AG09309 (cell line): ENCODE measurements at regions not wholly inside any gene's neighbourhood (a gene's known extent, or its start where the extent isn't known, plus 50 kb on each side); places are given as distances from the start of the nearest gene placed in this dataset.
"Not testable (repeated sequence)": the region's sequence is repeated elsewhere in the genome, so short reads cannot be mapped to it uniquely, and the experiment has no call there.

Source experiments
- DNase-seq: peaks from one replicate; pipeline ENCODE4 v3.0.0-alpha.2; 2010; ENCODE audit warnings: low read depth
- H3K4me3 ChIP-seq: 2 replicates; pipeline ENCODE4 v1.5.1; 2011; ENCODE audit warnings: mild to moderate bottlenecking, low read depth, low read length, moderate library complexity; ENCODE audit not compliant: control insufficient read depth
- CTCF ChIP-seq: IDR thresholded peaks from 2 replicates; pipeline ENCODE4 v1.5.1; 2011; ENCODE audit warnings: mild to moderate bottlenecking, low read depth, low read length, inconsistent platforms; ENCODE audit not compliant: insufficient read depth, control insufficient read depth; ENCODE audit errors: missing control alignments

DNA sequence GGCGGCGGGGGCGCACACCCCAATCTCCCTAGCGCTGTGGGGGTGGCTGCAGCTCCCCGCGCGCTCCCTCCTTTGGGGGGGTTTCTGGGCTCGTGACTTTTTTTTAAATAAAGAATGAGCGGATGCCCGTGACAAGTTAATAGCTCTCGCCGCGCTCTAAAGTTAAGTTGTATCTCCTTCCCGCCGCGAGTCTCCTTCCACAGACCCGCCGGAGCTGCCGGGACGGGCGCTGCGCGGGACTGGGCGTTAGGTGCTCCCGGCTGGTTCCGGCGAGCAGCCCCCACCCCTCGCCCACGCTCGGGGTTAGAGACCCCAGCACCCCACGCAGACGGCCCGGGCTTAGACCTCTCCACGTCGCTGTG lies 82.6 kb upstream of the HMGA2 start:
- peak overlapping the region; percentile 84 for H3K4me3 ChIP-seq
- no peak for TF ChIP-seq CTCF
- DNase-seq: no peak

- no peak for DNase-seq
- H3K4me3 ChIP-seq: peak overlapping the region; percentile 84
- no peak for TF ChIP-seq CTCF
Observed at GRCh38 chr12:65742018-65743010, 82.0 kb upstream of the HMGA2 start.

DNA sequence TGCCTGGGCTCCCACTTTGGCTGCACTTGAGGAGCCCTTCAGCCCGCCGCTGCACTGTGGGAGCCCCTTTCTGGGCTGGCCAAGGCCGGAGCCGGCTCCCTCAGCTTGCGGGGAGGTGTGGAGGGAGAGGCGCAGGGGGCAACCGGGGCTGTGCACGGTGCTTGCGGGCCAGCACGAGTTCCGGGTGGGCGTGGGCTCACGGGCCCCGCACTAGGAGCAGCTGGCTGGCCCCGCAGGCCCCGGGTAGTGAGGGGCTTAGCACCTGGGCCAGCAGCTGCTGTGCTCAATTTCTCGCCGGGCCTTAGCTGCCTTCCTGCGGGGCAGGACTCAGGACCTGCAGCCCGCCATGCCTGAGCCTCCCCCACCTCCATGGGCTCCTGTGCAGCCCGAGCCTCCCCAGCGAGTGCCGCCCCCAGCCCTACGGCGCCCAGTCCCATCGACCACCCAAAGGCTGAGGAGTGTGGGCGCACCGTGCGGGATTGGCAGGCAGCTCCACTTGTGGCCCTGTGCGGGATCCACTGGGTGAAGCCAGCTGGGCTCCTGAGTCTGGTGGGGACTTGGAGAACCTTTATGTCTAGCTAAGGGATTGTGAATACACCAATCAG lies 79.9 kb upstream of the HMGA2 start:
- not testable (repeated sequence) for H3K4me3 ChIP-seq, DNase-seq

DNA sequence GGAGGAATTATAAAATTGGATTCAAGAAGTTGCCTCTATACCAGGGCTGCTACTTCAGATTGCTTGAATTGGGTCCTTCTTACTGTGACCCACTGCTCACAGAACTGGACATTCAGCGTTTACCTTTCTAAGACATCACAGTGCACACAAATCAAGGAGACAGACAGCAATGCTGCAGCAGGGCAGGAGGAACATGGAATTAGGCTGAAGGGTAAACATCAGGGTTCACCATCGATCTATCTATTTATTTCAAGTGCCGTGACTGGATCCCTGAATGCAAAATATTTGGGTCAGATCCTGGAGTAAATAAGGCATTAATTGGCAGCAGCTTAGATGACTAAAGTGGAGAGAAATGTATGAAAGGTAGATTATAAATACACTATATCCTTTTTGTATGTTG lies 76.9 kb upstream of the HMGA2 start:
- no peak overlapping the region for H3K4me3 ChIP-seq
- no peak for DNase-seq
- no peak for TF ChIP-seq CTCF

DNA sequence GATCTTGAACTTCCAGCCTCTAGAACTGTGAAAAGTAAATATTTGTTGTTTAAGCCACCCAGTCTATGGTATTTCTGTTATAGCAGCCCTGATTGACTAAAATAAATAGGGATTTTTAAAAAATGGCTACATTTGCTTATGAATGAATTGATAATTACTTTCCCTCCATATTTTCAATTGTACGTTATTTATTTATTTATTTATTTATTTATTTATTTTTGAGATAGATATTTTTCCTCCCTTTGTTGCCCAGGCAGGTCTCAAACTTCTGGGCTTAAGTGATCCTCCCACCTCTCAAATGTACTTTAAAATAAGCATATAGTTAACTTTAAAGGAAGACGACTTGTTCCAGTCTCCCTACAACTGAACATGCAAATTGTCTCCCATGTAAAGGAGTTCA lies 76.0 kb upstream of the HMGA2 start:
- DNase-seq: no peak
- no peak overlapping the region for H3K4me3 ChIP-seq
- TF ChIP-seq CTCF: no peak

DNA sequence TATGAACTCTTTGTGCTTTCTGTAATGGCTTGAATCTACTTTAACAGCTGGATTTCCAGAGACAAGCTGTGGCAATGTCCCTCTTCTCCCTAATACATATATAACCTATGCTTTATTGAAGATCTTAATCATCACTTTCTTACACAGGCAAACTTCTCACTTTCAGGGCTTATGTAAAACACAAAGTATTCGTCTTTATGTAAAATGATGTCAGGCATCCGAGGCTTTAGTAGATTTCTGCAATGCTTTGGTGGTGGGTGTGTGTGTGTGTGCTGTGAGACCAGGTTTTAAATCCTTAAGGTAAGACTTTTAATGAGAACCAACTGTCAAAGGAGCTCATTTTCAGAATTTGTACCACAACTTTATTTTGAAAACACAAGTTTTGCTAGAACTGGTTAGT lies 70.0 kb upstream of the HMGA2 start:
- DNase-seq: no peak
- no peak overlapping the region for H3K4me3 ChIP-seq

More for the DNA sequence above, 70.0 kb upstream of the HMGA2 start:
- TF ChIP-seq CTCF: no peak
